Body of pancreas (tissue), 4 donors: ENCODE measurements at regions not wholly inside any gene's neighbourhood (a gene's known extent, or its start where the extent isn't known, plus 50 kb on each side); places are given as distances from the start of the nearest gene placed in this dataset.

ENCODE experiments used
- POLR2A ChIP-seq, 3 donors: fragments of 450-650 bp; IDR thresholded peaks; one replicate each; pipeline ENCODE4 v1.6.1; 2016; ENCODE audit warnings: antibody characterized with exemption in 3 of 3, mild to moderate bottlenecking in 2 of 3
- TF ChIP-seq, protein P1 (sequence below), 7 experiments: fragments of 450-650 bp in 4 of 7; fragments of 200-600 bp in 3 of 7; sonication (generic) in 3 of 7; IDR thresholded peaks; one replicate each; pipeline ENCODE4 v1.5.1; 2016 to 2019; ENCODE audit warnings: antibody characterized with exemption in 7 of 7

DNA sequence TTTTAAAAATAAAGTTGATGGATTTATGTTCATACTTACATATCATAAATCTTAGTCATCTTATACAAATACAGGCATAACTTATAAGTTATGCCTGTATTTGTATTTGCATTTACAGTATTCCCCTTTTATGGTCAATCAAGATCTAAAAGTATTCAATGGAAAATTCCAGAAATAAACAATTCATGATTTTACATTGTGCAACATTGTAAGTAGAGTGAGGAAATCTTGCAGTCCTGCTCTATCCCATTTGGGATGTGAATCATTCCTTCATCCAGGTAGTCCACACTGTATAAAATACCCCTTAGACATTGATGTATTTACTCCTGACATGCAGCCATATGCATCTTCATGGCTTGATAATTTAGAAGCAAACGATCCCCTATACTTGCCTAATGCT is 795.3 kb downstream of the SLITRK1 start:
- TF ChIP-seq, protein P1, sequence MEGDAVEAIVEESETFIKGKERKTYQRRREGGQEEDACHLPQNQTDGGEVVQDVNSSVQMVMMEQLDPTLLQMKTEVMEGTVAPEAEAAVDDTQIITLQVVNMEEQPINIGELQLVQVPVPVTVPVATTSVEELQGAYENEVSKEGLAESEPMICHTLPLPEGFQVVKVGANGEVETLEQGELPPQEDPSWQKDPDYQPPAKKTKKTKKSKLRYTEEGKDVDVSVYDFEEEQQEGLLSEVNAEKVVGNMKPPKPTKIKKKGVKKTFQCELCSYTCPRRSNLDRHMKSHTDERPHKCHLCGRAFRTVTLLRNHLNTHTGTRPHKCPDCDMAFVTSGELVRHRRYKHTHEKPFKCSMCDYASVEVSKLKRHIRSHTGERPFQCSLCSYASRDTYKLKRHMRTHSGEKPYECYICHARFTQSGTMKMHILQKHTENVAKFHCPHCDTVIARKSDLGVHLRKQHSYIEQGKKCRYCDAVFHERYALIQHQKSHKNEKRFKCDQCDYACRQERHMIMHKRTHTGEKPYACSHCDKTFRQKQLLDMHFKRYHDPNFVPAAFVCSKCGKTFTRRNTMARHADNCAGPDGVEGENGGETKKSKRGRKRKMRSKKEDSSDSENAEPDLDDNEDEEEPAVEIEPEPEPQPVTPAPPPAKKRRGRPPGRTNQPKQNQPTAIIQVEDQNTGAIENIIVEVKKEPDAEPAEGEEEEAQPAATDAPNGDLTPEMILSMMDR (IDR thresholded peaks at IDR 0.05): no peak
- no peak for TF ChIP-seq POLR2A (IDR thresholded peaks at IDR 0.05)
